ENCODE measurements at regions not wholly inside any gene's neighbourhood (a gene's known extent, or its start where the extent isn't known, plus 50 kb on each side); places are given as distances from the start of the nearest gene placed in this dataset.

DNA sequence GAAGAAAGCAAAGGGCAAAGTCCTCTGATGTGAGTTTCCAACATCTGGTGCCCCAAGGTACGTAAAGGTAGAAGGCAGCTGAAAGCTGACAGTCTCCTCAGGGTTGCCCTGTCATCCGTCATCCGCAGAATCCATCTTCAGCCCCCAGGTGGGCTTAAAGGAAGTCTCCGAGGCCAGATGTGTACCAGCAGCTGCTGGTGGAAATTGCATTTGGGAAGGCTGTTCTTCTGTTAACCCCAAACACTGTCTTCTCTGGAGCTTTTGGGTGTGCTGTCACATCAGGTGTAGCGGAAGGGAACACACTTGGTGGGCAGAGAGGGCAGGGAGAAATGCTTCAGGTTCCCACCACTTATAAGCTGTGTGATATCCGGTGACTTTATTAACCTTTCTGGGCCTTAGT lies 310.0 kb upstream of the GATB start:
- H3K36me3 ChIP-seq (replicated peaks in 1 of 2; ENCODE audit: control insufficient read depth in 1 of 2, insufficient read depth in 2 of 2, low read length in 2 of 2) = no peaks in the 10 kb centered on the region
- 92% methylated on average over 2 of the region's 6 CpGs for WGBS (ENCODE audit: insufficient coverage)
- no peaks in the 10 kb centered on the region for H3K9me3 Mint-ChIP-seq
- no peaks in the 10 kb centered on the region for H3K36me3 Mint-ChIP-seq
- no peak overlapping the region for H2AFZ ChIP-seq (ENCODE audit: insufficient read depth, low read depth, low read length, poor library complexity, severe bottlenecking)
- H3K4me2 ChIP-seq (replicated peaks; ENCODE audit: extremely low read depth, low read length, poor library complexity, severe bottlenecking) = no peak overlapping the region
- no peaks in the 10 kb centered on the region for H3K9me3 ChIP-seq (replicated peaks in 1 of 2; ENCODE audit: control insufficient read depth in 1 of 2, insufficient read depth in 1 of 2, low read length in 2 of 2)
- intact Hi-C loops (cut with micrococcal nuclease) = no loop called here
- peaks cover 0 to 4% (median 0%) of the 10 kb centered on the region in 3 donors for H3K27me3 Mint-ChIP-seq (ENCODE audit: low read depth in 3 of 3)
- DNase-seq = no peak
- H3K4me1 ChIP-seq (ENCODE audit: control insufficient read depth in 1 of 2, insufficient read depth in 2 of 2, low read length in 2 of 2) = no peaks in the 10 kb centered on the region
- no peak overlapping the region for H3K4me3 ChIP-seq (replicated peaks in 1 of 3; ENCODE audit: low read depth in 2 of 3, low read length in 3 of 3)
- H3K27me3 ChIP-seq (ENCODE audit: control insufficient read depth in 2 of 2, insufficient read depth in 2 of 2, low read length in 2 of 2) = no peaks in the 10 kb centered on the region
- H3K9ac ChIP-seq (ENCODE audit: insufficient read depth, low read length, poor library complexity, severe bottlenecking) = no peak overlapping the region
- peaks cover 3% of the 10 kb centered on the region for H3K4me1 Mint-ChIP-seq
- TF ChIP-seq, protein P1, sequence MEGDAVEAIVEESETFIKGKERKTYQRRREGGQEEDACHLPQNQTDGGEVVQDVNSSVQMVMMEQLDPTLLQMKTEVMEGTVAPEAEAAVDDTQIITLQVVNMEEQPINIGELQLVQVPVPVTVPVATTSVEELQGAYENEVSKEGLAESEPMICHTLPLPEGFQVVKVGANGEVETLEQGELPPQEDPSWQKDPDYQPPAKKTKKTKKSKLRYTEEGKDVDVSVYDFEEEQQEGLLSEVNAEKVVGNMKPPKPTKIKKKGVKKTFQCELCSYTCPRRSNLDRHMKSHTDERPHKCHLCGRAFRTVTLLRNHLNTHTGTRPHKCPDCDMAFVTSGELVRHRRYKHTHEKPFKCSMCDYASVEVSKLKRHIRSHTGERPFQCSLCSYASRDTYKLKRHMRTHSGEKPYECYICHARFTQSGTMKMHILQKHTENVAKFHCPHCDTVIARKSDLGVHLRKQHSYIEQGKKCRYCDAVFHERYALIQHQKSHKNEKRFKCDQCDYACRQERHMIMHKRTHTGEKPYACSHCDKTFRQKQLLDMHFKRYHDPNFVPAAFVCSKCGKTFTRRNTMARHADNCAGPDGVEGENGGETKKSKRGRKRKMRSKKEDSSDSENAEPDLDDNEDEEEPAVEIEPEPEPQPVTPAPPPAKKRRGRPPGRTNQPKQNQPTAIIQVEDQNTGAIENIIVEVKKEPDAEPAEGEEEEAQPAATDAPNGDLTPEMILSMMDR (IDR thresholded peaks at IDR 0.05) = no peak
- H4K20me1 ChIP-seq (ENCODE audit: insufficient read depth, low read length) = no peaks in the 10 kb centered on the region
- H3K4me3 Mint-ChIP-seq = no peak overlapping the region
- H3K79me2 ChIP-seq (ENCODE audit: insufficient read depth, low read length) = no peaks in the 10 kb centered on the region
- no peak overlapping the region for H3K27ac Mint-ChIP-seq
- H3K27ac ChIP-seq (ENCODE audit: low read depth in 1 of 2, low read length in 2 of 2) = no peak overlapping the region

DNA sequence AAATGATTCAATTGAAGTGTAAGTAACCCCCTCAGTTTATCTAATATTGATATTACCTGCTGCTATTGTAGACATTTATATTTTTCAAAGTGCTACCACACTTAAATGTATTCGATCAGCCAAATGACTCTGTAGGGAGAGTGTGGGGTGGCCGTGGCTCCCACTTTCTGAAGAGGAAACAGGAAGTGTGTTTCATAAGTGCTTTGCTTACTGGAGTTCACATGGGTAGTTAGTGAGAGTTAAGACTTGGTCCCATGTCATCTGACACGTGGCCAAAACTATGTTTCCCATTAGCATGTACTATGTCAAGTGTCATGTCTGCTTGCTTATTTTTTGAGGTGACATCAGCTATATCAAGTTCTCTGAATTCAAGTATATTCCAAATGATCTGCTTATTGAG lies 308.1 kb upstream of the GATB start:
- Mint-ChIP-seq H3K4me3 (no peak overlapping the region), H3K36me3 (no peaks in the 10 kb centered on the region), H3K4me1 (peaks cover 3% of the 10 kb centered on the region), H3K9me3 (no peaks in the 10 kb centered on the region), H3K27ac (no peak overlapping the region), H3K27me3 (ENCODE audit: low read depth in 3 of 3) (peaks cover 0 to 4% (median 0%) of the 10 kb centered on the region in 3 donors)
- H3K9ac ChIP-seq (ENCODE audit: insufficient read depth, low read length, poor library complexity, severe bottlenecking) = no peak overlapping the region
- TF ChIP-seq, protein P1 (IDR thresholded peaks at IDR 0.05) = no peak
- H3K4me1 ChIP-seq (ENCODE audit: control insufficient read depth in 1 of 2, insufficient read depth in 2 of 2, low read length in 2 of 2) = no peaks in the 10 kb centered on the region
- no peak overlapping the region for H2AFZ ChIP-seq (ENCODE audit: insufficient read depth, low read depth, low read length, poor library complexity, severe bottlenecking)
- no peaks in the 10 kb centered on the region for H3K79me2 ChIP-seq (ENCODE audit: insufficient read depth, low read length)
- no peaks in the 10 kb centered on the region for H3K9me3 ChIP-seq (replicated peaks in 1 of 2; ENCODE audit: control insufficient read depth in 1 of 2, insufficient read depth in 1 of 2, low read length in 2 of 2)
- no peaks in the 10 kb centered on the region for H3K27me3 ChIP-seq (ENCODE audit: control insufficient read depth in 2 of 2, insufficient read depth in 2 of 2, low read length in 2 of 2)
- no peak overlapping the region for H3K27ac ChIP-seq (ENCODE audit: low read depth in 1 of 2, low read length in 2 of 2)
- no peak overlapping the region for H3K4me3 ChIP-seq (replicated peaks in 1 of 3; ENCODE audit: low read depth in 2 of 3, low read length in 3 of 3)
- no peaks in the 10 kb centered on the region for H3K36me3 ChIP-seq (replicated peaks in 1 of 2; ENCODE audit: control insufficient read depth in 1 of 2, insufficient read depth in 2 of 2, low read length in 2 of 2)
- no peak overlapping the region for H3K4me2 ChIP-seq (replicated peaks; ENCODE audit: extremely low read depth, low read length, poor library complexity, severe bottlenecking)
- WGBS (ENCODE audit: insufficient coverage) = no CpG with 5 or more reads among the region's 3 CpGs
- intact Hi-C loops (cut with micrococcal nuclease) = no loop called here
- H4K20me1 ChIP-seq (ENCODE audit: insufficient read depth, low read length) = no peaks in the 10 kb centered on the region
- DNase-seq = no peak

All from CD14-positive monocyte (primary cell).